ENCODE measurements at regions not wholly inside any gene's neighbourhood (a gene's known extent, or its start where the extent isn't known, plus 50 kb on each side); places are given as distances from the start of the nearest gene placed in this dataset.

- no peak for DNase-seq (ENCODE audit: low read depth)
Measured at GRCh38 chr14:84657911-84658310, 872.0 kb upstream of the FLRT2 start.

- DNase-seq (ENCODE audit: low read depth) = no peak
Measured at GRCh38 chr14:84670796-84671195, 859.1 kb upstream of the FLRT2 start.

- no peak for DNase-seq (ENCODE audit: low read depth)
Measured at GRCh38 chr14:84671776-84672175, 858.2 kb upstream of the FLRT2 start.

- DNase-seq (ENCODE audit: low read depth) = no peak
Measured at GRCh38 chr14:84674636-84675035, 855.3 kb upstream of the FLRT2 start.

GRCh38 chr14:84686550-84686949 lies 843.4 kb upstream of the FLRT2 start:
- no peak for DNase-seq (ENCODE audit: low read depth)

- DNase-seq (ENCODE audit: low read depth) = no peak
Measured at GRCh38 chr14:84688297-84689025, 841.5 kb upstream of the FLRT2 start.

GRCh38 chr14:84694161-84694560 lies 835.8 kb upstream of the FLRT2 start:
- DNase-seq (ENCODE audit: low read depth) = no peak

GRCh38 chr14:84704601-84705000 lies 825.3 kb upstream of the FLRT2 start:
- no peak for DNase-seq (ENCODE audit: low read depth)

GRCh38 chr14:84707830-84708229 lies 822.1 kb upstream of the FLRT2 start:
- no peak for DNase-seq (ENCODE audit: low read depth)

GRCh38 chr14:84708865-84709264 lies 821.1 kb upstream of the FLRT2 start:
- no peak for DNase-seq (ENCODE audit: low read depth)

GRCh38 chr14:84726471-84726870 lies 803.5 kb upstream of the FLRT2 start:
- DNase-seq (ENCODE audit: low read depth) = no peak

- no peak for DNase-seq (ENCODE audit: low read depth)
Measured at GRCh38 chr14:84749191-84749955, 780.6 kb upstream of the FLRT2 start.

GRCh38 chr14:84750284-84750683 lies 779.7 kb upstream of the FLRT2 start:
- DNase-seq (ENCODE audit: low read depth) = no peak

GRCh38 chr14:84750763-84751554 lies 779.0 kb upstream of the FLRT2 start:
- no peak for DNase-seq (ENCODE audit: low read depth)

- DNase-seq (ENCODE audit: low read depth) = no peak
Measured at GRCh38 chr14:84751745-84752144, 778.2 kb upstream of the FLRT2 start.

GRCh38 chr14:84760489-84761126 lies 769.3 kb upstream of the FLRT2 start:
- no peak for DNase-seq (ENCODE audit: low read depth)

- no peak for DNase-seq (ENCODE audit: low read depth)
Measured at GRCh38 chr14:84767434-84767833, 762.5 kb upstream of the FLRT2 start.

- DNase-seq (ENCODE audit: low read depth) = no peak
Measured at GRCh38 chr14:84770030-84770429, 759.9 kb upstream of the FLRT2 start.

- no peak for DNase-seq (ENCODE audit: low read depth)
Measured at GRCh38 chr14:84777356-84777755, 752.6 kb upstream of the FLRT2 start.

- no peak for DNase-seq (ENCODE audit: low read depth)
Measured at GRCh38 chr14:84782902-84783301, 747.0 kb upstream of the FLRT2 start.

- no peak for DNase-seq (ENCODE audit: low read depth)
Measured at GRCh38 chr14:84783511-84783910, 746.4 kb upstream of the FLRT2 start.

- DNase-seq (ENCODE audit: low read depth) = no peak
Measured at GRCh38 chr14:84785996-84786395, 743.9 kb upstream of the FLRT2 start.

Data from T follicular helper cell (primary cell).